H9 (cell line): ENCODE measurements at regions not wholly inside any gene's neighbourhood (a gene's known extent, or its start where the extent isn't known, plus 50 kb on each side); places are given as distances from the start of the nearest gene placed in this dataset.

Experiments used
- DNase-seq: peaks from one replicate; pipeline ENCODE4 v3.0.0-alpha.2; 2017
- H2AFZ ChIP-seq: one replicate; pipeline ENCODE4 v1.6.1; 2013; ENCODE audit warnings: mild to moderate bottlenecking, low read length, control low read depth, moderate library complexity
- H2AK5ac ChIP-seq: 2 replicates; pipeline ENCODE4 v1.6.1; 2013; ENCODE audit warnings: low read length, control low read depth, mixed read lengths; ENCODE audit not compliant: insufficient read length
- H2BK120ac ChIP-seq: one replicate; pipeline ENCODE4 v1.6.1; 2013; ENCODE audit warnings: low read depth, mild to moderate bottlenecking, low read length, control low read depth, inconsistent platforms; ENCODE audit not compliant: poor library complexity, severe bottlenecking
- H2BK12ac ChIP-seq: 2 replicates; pipeline ENCODE4 v1.6.1; 2013; ENCODE audit warnings: low read length, control low read depth, mixed read lengths, low read depth; ENCODE audit not compliant: insufficient read length
- H2BK15ac ChIP-seq: 2 replicates; pipeline ENCODE4 v1.6.1; 2013; ENCODE audit warnings: low read depth, low read length, control low read depth
- H2BK20ac ChIP-seq: one replicate; pipeline ENCODE4 v1.6.1; 2013; ENCODE audit warnings: low read depth, mild to moderate bottlenecking, low read length, control low read depth, inconsistent platforms; ENCODE audit not compliant: poor library complexity, severe bottlenecking
- H2BK5ac ChIP-seq: 2 replicates; pipeline ENCODE4 v1.6.1; 2013; ENCODE audit warnings: low read length, control low read depth, mixed read lengths; ENCODE audit not compliant: insufficient read length
- H3K14ac ChIP-seq: 2 replicates; pipeline ENCODE4 v1.6.1; 2013; ENCODE audit warnings: low read length, control low read depth; ENCODE audit not compliant: insufficient read depth
- H3K18ac ChIP-seq: 2 replicates; pipeline ENCODE4 v1.6.1; 2013; ENCODE audit warnings: low read depth, mild to moderate bottlenecking, mixed read lengths, low read length, control low read depth; ENCODE audit not compliant: insufficient read length
- H3K23ac ChIP-seq: 2 replicates; pipeline ENCODE4 v1.6.1; 2013; ENCODE audit warnings: low read length, control low read depth, mixed read lengths, low read depth; ENCODE audit not compliant: insufficient read length
- H3K23me2 ChIP-seq: 2 replicates; pipeline ENCODE4 v1.6.1; 2013; ENCODE audit warnings: low read depth, mild to moderate bottlenecking, mixed read lengths, low read length, control low read depth; ENCODE audit not compliant: insufficient read length, poor library complexity, severe bottlenecking
- H3K27ac ChIP-seq: 2 replicates; pipeline ENCODE4 v1.5.1; 2013; ENCODE audit warnings: low read length, control low read depth, mixed read lengths, low read depth; ENCODE audit not compliant: insufficient read length
- H3K27me3 ChIP-seq: 2 replicates; pipeline ENCODE4 v1.6.1; 2013; ENCODE audit warnings: low read length, control low read depth, inconsistent platforms; ENCODE audit not compliant: insufficient read depth
- H3K4ac ChIP-seq: 2 replicates; pipeline ENCODE4 v1.6.1; 2013; ENCODE audit warnings: low read depth, mild to moderate bottlenecking, control low read depth, inconsistent platforms, low read length, moderate library complexity
- H3K4me1 ChIP-seq: 2 replicates; pipeline ENCODE4 v1.6.1; 2013; ENCODE audit warnings: low read length, control low read depth, inconsistent platforms; ENCODE audit not compliant: insufficient read depth
- H3K4me2 ChIP-seq: 2 replicates; pipeline ENCODE4 v1.6.1; 2013; ENCODE audit warnings: low read length, control low read depth, mixed read lengths; ENCODE audit not compliant: insufficient read length, insufficient read depth
- H3K56ac ChIP-seq: 2 replicates; pipeline ENCODE4 v1.6.1; 2013; ENCODE audit warnings: low read depth, mild to moderate bottlenecking, mixed read lengths, low read length, control low read depth; ENCODE audit not compliant: insufficient read length
- H3K79me1 ChIP-seq: 2 replicates; pipeline ENCODE4 v1.6.1; 2013; ENCODE audit warnings: low read depth, mild to moderate bottlenecking, moderate library complexity, low read length, control low read depth, inconsistent platforms; ENCODE audit not compliant: insufficient read depth, poor library complexity, severe bottlenecking
- H3K79me2 ChIP-seq: 2 replicates; pipeline ENCODE4 v1.6.1; 2013; ENCODE audit warnings: low read length, control low read depth, inconsistent platforms; ENCODE audit not compliant: insufficient read depth
- H3K9ac ChIP-seq: 2 replicates; pipeline ENCODE4 v1.6.1; 2013; ENCODE audit warnings: low read length, control low read depth, mixed read lengths; ENCODE audit not compliant: insufficient read length; ENCODE audit errors: extremely low read depth
- H3K9me3 ChIP-seq: one replicate; pipeline ENCODE4 v1.6.1; 2013; ENCODE audit warnings: low read depth, low read length, inconsistent platforms; ENCODE audit not compliant: control insufficient read depth
- H3T11ph ChIP-seq: one replicate; pipeline ENCODE4 v1.6.1; 2013; ENCODE audit warnings: mild to moderate bottlenecking, low read length, control low read depth, inconsistent platforms
- H4K20me1 ChIP-seq: one replicate; pipeline ENCODE4 v1.6.1; 2013; ENCODE audit not compliant: control insufficient read depth, insufficient read length, insufficient read depth
- H4K5ac ChIP-seq: 2 replicates; pipeline ENCODE4 v1.6.1; 2013; ENCODE audit warnings: low read depth, mild to moderate bottlenecking, mixed read lengths, low read length, control low read depth; ENCODE audit not compliant: insufficient read length
- H4K8ac ChIP-seq: replicated peaks from 2 replicates; pipeline ENCODE4 v1.6.1; 2013; ENCODE audit warnings: low read length, control low read depth, mixed read lengths, low read depth; ENCODE audit not compliant: insufficient read length
- H4K91ac ChIP-seq: 2 replicates; pipeline ENCODE4 v1.6.1; 2013; ENCODE audit warnings: low read depth, mild to moderate bottlenecking, moderate library complexity, mixed read lengths, low read length, control low read depth; ENCODE audit not compliant: insufficient read length
- H3K27ac Mint-ChIP-seq, 3 experiments: 2 replicates in 2 of 3; 3 replicates in 1 of 3; pipeline ENCODE4 v1.8.0; 2020 to 2021; ENCODE audit warnings: mixed read lengths in 3 of 3, mild to moderate bottlenecking in 1 of 3, moderate library complexity in 1 of 3
- H3K27me3 Mint-ChIP-seq: 2 replicates; pipeline ENCODE4 v1.8.0; 2021; ENCODE audit warnings: low read depth, mild to moderate bottlenecking, moderate library complexity, mixed read lengths
- H3K36me3 Mint-ChIP-seq, 3 experiments: 2 replicates in 2 of 3; 3 replicates in 1 of 3; pipeline ENCODE4 v1.8.0; 2020 to 2021; ENCODE audit warnings: low read depth in 3 of 3, mixed read lengths in 3 of 3; ENCODE audit not compliant: insufficient read depth in 1 of 3
- H3K4me1 Mint-ChIP-seq, 2 experiments: 2 replicates each; pipeline ENCODE4 v1.8.0; 2020; ENCODE audit warnings: mixed read lengths in 2 of 2
- H3K4me3 Mint-ChIP-seq, 2 experiments: 2 replicates in 1 of 2; 3 replicates in 1 of 2; pipeline ENCODE4 v1.8.0; 2020 to 2021; ENCODE audit warnings: mild to moderate bottlenecking in 2 of 2, mixed read lengths in 2 of 2, moderate library complexity in 1 of 2
- H3K9me3 Mint-ChIP-seq, 2 experiments: 2 replicates in 1 of 2; 3 replicates in 1 of 2; pipeline ENCODE4 v1.8.0; 2020; ENCODE audit warnings: mild to moderate bottlenecking in 2 of 2, mixed read lengths in 2 of 2, moderate library complexity in 1 of 2
- WGBS: extraction: QIAGEN DNeasy Blood & Tissue Kit; methylation state at CpG from one replicate; pipeline ENCODE4 v1.1.7; 2013; ENCODE audit warnings: missing lambda C conversion rate, low lambda C conversion rate, mixed read lengths; ENCODE audit not compliant: insufficient read length; ENCODE audit errors: extremely low coverage; 5-methylcytosine and 5-hydroxymethylcytosine counted together
- TF ChIP-seq, protein P1 (sequence below): fragments of 200-600 bp; sonication (generic); conservative IDR thresholded peaks from 3 replicates; pipeline ENCODE4 v1.8.0; 2021; ENCODE audit warnings: antibody characterized with exemption, mild to moderate bottlenecking

DNA sequence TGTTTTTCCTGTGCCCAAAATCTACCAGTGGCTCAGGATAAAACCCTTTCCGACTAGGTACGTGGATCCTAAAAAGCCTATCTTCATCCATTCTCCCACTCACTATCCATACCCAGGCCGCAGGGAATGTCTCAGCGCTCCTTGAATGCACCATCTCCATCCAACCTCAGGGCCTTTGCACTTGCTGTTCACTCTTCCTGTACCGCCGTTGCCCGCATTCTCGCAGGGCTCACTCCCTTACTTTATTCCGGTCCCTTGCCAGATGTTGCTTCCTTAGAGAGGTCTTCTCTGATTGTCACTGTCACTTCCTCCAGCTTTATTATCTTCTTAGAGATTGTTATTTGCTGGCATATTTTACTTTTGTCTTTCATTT is 93.3 kb upstream of the ZNF536 start:
- H3K18ac ChIP-seq, result no peak overlapping the region
- H2AK5ac ChIP-seq, result no peak overlapping the region
- no peak overlapping the region for H2BK15ac ChIP-seq
- no peak overlapping the region for H4K91ac ChIP-seq
- no peaks in the 10 kb centered on the region for H3K79me1 ChIP-seq
- TF ChIP-seq, protein P1, sequence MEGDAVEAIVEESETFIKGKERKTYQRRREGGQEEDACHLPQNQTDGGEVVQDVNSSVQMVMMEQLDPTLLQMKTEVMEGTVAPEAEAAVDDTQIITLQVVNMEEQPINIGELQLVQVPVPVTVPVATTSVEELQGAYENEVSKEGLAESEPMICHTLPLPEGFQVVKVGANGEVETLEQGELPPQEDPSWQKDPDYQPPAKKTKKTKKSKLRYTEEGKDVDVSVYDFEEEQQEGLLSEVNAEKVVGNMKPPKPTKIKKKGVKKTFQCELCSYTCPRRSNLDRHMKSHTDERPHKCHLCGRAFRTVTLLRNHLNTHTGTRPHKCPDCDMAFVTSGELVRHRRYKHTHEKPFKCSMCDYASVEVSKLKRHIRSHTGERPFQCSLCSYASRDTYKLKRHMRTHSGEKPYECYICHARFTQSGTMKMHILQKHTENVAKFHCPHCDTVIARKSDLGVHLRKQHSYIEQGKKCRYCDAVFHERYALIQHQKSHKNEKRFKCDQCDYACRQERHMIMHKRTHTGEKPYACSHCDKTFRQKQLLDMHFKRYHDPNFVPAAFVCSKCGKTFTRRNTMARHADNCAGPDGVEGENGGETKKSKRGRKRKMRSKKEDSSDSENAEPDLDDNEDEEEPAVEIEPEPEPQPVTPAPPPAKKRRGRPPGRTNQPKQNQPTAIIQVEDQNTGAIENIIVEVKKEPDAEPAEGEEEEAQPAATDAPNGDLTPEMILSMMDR, result no peak
- DNase-seq, result no peak
- no peak overlapping the region for H2BK12ac ChIP-seq
- H2BK120ac ChIP-seq, result no peak overlapping the region
- no peak overlapping the region for H4K8ac ChIP-seq
- Mint-ChIP-seq H3K4me3 (no peak overlapping the region), H3K9me3 (no peaks in the 10 kb centered on the region; a peak in 2 of 5 replicates), H3K27ac (no peak overlapping the region; a peak in 1 of 7 replicates), H3K36me3 (no peaks in the 10 kb centered on the region; a peak in 1 of 7 replicates), H3K27me3 (peaks cover 16% of the 10 kb centered on the region), H3K4me1 (peaks cover 49 to 56% of the 10 kb centered on the region in 2 experiments)
- no peak overlapping the region for H2AFZ ChIP-seq
- no peaks in the 10 kb centered on the region; the same call in 1 of the 2 replicates for H3K27me3 ChIP-seq
- no peak overlapping the region for H2BK20ac ChIP-seq
- H3K9me3 ChIP-seq, result no peaks in the 10 kb centered on the region
- no peak overlapping the region for H3K4me2 ChIP-seq
- H3K9ac ChIP-seq, result no peak overlapping the region
- H2BK5ac ChIP-seq, result no peak overlapping the region
- no peak overlapping the region for H3K23ac ChIP-seq
- no peak overlapping the region for H3K14ac ChIP-seq
- H3K4me1 ChIP-seq, result peaks cover 9% of the 10 kb centered on the region; the same call in 1 of the 2 replicates
- H3K79me2 ChIP-seq, result no peaks in the 10 kb centered on the region
- no peaks in the 10 kb centered on the region for H3K23me2 ChIP-seq
- no CpG with 5 or more reads among the region's 9 CpGs for WGBS
- H3T11ph ChIP-seq, result no peak overlapping the region
- no peak overlapping the region for H4K5ac ChIP-seq
- no peaks in the 10 kb centered on the region for H4K20me1 ChIP-seq
- H3K56ac ChIP-seq, result no peak overlapping the region
- no peak overlapping the region for H3K4ac ChIP-seq
- H3K27ac ChIP-seq, result no peak overlapping the region
